H1 (cell line): ENCODE measurements at regions not wholly inside any gene's neighbourhood (a gene's known extent, or its start where the extent isn't known, plus 50 kb on each side); places are given as distances from the start of the nearest gene placed in this dataset.

Experiments
- CTCF ChIA-PET: fragments of 300-600 bp; sonication (Branson Sonifier 250); formaldehyde crosslinking; loops from one replicate; lab custom pipeline; 2021; ENCODE audit not compliant: partially characterized antibody; lab: Charles Lee
- POLR2A ChIA-PET: fragments of 300-600 bp; sonication (Branson Sonifier 250); formaldehyde crosslinking; loops from one replicate; lab custom pipeline; 2021; ENCODE audit warnings: inconsistent platforms; ENCODE audit not compliant: partially characterized antibody; lab: Charles Lee
- DNase-seq, 2 experiments: peaks; one replicate each; pipeline versions ENCODE4 v3.0.0 to v3.0.0-alpha.2; 2010 to 2022; ENCODE audit warnings: low spot score in 2 of 2, low read depth in 1 of 2, mixed read lengths in 1 of 2
- FAIRE-seq: peaks from 2 replicates; lab custom pipeline; 2011; peaks lifted over from hg19 to GRCh38; lab: Jason Lieb, UNC
- H2AFZ ChIP-seq: 2 replicates; pipeline ENCODE4 v1.8.1; 2012; ENCODE audit warnings: low read length, inconsistent platforms
- H2AK5ac ChIP-seq: 2 replicates; pipeline ENCODE4 v1.6.1; 2013; ENCODE audit warnings: low read depth, low read length
- H2BK120ac ChIP-seq: replicated peaks from 2 replicates; pipeline ENCODE3; 2013; ENCODE audit warnings: low read depth, low read length, inconsistent platforms
- H2BK12ac ChIP-seq: 2 replicates; pipeline ENCODE4 v1.6.1; 2013; ENCODE audit warnings: low read depth, low read length
- H2BK15ac ChIP-seq: 2 replicates; pipeline ENCODE4 v1.6.1; 2013; ENCODE audit warnings: low read length
- H2BK20ac ChIP-seq: 2 replicates; pipeline ENCODE4 v1.6.1; 2013; ENCODE audit warnings: low read length
- H2BK5ac ChIP-seq: 2 replicates; pipeline ENCODE4 v1.6.1; 2013; ENCODE audit warnings: low read depth, low read length
- H3K14ac ChIP-seq: 2 replicates; pipeline ENCODE4 v1.6.1; 2013; ENCODE audit warnings: inconsistent platforms; ENCODE audit not compliant: insufficient read length
- H3K18ac ChIP-seq: 2 replicates; pipeline ENCODE4 v1.6.1; 2013; ENCODE audit warnings: low read length; ENCODE audit errors: extremely low read depth
- H3K23ac ChIP-seq: 2 replicates; pipeline ENCODE4 v1.6.1; 2013; ENCODE audit warnings: inconsistent platforms; ENCODE audit not compliant: insufficient read length
- H3K23me2 ChIP-seq: 2 replicates; pipeline ENCODE4 v1.6.1; 2013; ENCODE audit warnings: low read depth, low read length
- H3K27ac ChIP-seq: 2 replicates; pipeline ENCODE4 v1.6.1; 2011; ENCODE audit warnings: low read depth, low read length, inconsistent platforms
- H3K27me3 ChIP-seq, 4 experiments: replicated peaks in 1 of 4; 1 replicate in 1 of 4; 2 replicates in 3 of 4; pipeline versions ENCODE4 v1.6.1 to v1.8.1; 2011 to 2013; ENCODE audit warnings: low read length in 3 of 4, mild to moderate bottlenecking in 3 of 4, inconsistent platforms in 2 of 4, mixed read lengths in 2 of 4, moderate library complexity in 1 of 4; ENCODE audit not compliant: control insufficient read depth in 3 of 4, insufficient read depth in 3 of 4; ENCODE audit errors: extremely low read depth in 1 of 4
- H3K36me3 ChIP-seq, 4 experiments: 2 replicates each; pipeline versions ENCODE4 v1.6.1 to v1.8.1; 2011 to 2013; ENCODE audit warnings: mild to moderate bottlenecking in 4 of 4, low read length in 3 of 4, moderate library complexity in 2 of 4, control low read depth in 1 of 4, inconsistent platforms in 1 of 4; ENCODE audit not compliant: insufficient read depth in 4 of 4, control insufficient read depth in 2 of 4
- H3K4ac ChIP-seq: replicated peaks from 2 replicates; pipeline ENCODE3; 2013; ENCODE audit warnings: low read length, low read depth, mixed read lengths, inconsistent platforms; ENCODE audit not compliant: insufficient read length
- H3K4me1 ChIP-seq, 4 experiments: replicated peaks in 1 of 4; 1 replicate in 1 of 4; 2 replicates in 3 of 4; pipeline versions ENCODE4 v1.6.1 to v1.8.1; 2011 to 2013; ENCODE audit warnings: low read length in 3 of 4, inconsistent platforms in 2 of 4, mixed read lengths in 1 of 4; ENCODE audit not compliant: insufficient read depth in 4 of 4, control insufficient read depth in 3 of 4
- H3K4me2 ChIP-seq, 2 experiments: 2 replicates each; pipeline versions ENCODE4 v1.6.1 to v1.8.1; 2011 to 2013; ENCODE audit warnings: low read depth in 2 of 2, low read length in 2 of 2, control low read depth in 1 of 2, inconsistent platforms in 1 of 2, mild to moderate bottlenecking in 1 of 2; ENCODE audit not compliant: insufficient read depth in 1 of 2
- H3K4me3 ChIP-seq, 4 experiments: fragments of 200-600, 300-600 bp in 1 of 4; sonication (generic), shearing (Covaris generic), sonication (Bioruptor Twin) in 1 of 4; 2 replicates each; pipeline versions ENCODE4 v1.5.1 to v1.8.1; 2011 to 2016; ENCODE audit warnings: low read length in 4 of 4, low read depth in 3 of 4, control low read depth in 2 of 4, inconsistent platforms in 2 of 4, mild to moderate bottlenecking in 2 of 4, mixed read lengths in 1 of 4, moderate library complexity in 1 of 4; ENCODE audit not compliant: insufficient read depth in 2 of 4; ENCODE audit errors: extremely low read depth in 1 of 4
- H3K56ac ChIP-seq: replicated peaks from 2 replicates; pipeline ENCODE3; 2013; ENCODE audit warnings: low read depth, mild to moderate bottlenecking, mixed read lengths, low read length, inconsistent platforms; ENCODE audit not compliant: insufficient read length
- H3K79me1 ChIP-seq: 2 replicates; pipeline ENCODE4 v1.6.1; 2013; ENCODE audit warnings: low read depth, low read length, control low read depth
- H3K79me2 ChIP-seq, 2 experiments: 2 replicates each; pipeline versions ENCODE4 v1.6.1 to v1.8.1; 2012 to 2013; ENCODE audit warnings: low read length in 2 of 2, mild to moderate bottlenecking in 2 of 2, inconsistent platforms in 1 of 2; ENCODE audit not compliant: insufficient read depth in 2 of 2, control insufficient read depth in 1 of 2
- H3K9ac ChIP-seq, 4 experiments: replicated peaks in 1 of 4; 1 replicate in 1 of 4; 2 replicates in 3 of 4; pipeline versions ENCODE4 v1.6.1 to v1.8.1; 2011 to 2013; ENCODE audit warnings: low read depth in 3 of 4, low read length in 3 of 4, control low read depth in 2 of 4, mild to moderate bottlenecking in 2 of 4, moderate library complexity in 2 of 4, inconsistent platforms in 1 of 4; ENCODE audit errors: extremely low read depth in 1 of 4
- H3K9me3 ChIP-seq, 2 experiments: 2 replicates each; pipeline versions ENCODE4 v1.6.1 to v1.8.1; 2012 to 2013; ENCODE audit warnings: mild to moderate bottlenecking in 2 of 2, moderate library complexity in 2 of 2, control low read depth in 1 of 2, inconsistent platforms in 1 of 2, low read depth in 1 of 2, low read length in 1 of 2, mixed read lengths in 1 of 2; ENCODE audit not compliant: insufficient read depth in 2 of 2
- H4K20me1 ChIP-seq, 2 experiments: replicated peaks in 1 of 2; 2 replicates each; pipeline versions ENCODE3 to v1.8.1; 2011 to 2013; ENCODE audit warnings: inconsistent platforms in 2 of 2, low read length in 2 of 2, mild to moderate bottlenecking in 1 of 2; ENCODE audit not compliant: insufficient read depth in 2 of 2, control insufficient read depth in 1 of 2
- H4K5ac ChIP-seq: 2 replicates; pipeline ENCODE4 v1.6.1; 2013; ENCODE audit warnings: low read length, low read depth, mixed read lengths, inconsistent platforms; ENCODE audit not compliant: insufficient read length
- H4K8ac ChIP-seq: 2 replicates; pipeline ENCODE4 v1.8.0; 2013; ENCODE audit warnings: mild to moderate bottlenecking, moderate library complexity, low read length, inconsistent platforms; ENCODE audit not compliant: insufficient read depth; ENCODE audit errors: extremely low read depth
- H4K91ac ChIP-seq: replicated peaks from 2 replicates; pipeline ENCODE3; 2013; ENCODE audit warnings: low read length, mixed read lengths, inconsistent platforms; ENCODE audit not compliant: insufficient read length
- CBX5 ChIP-seq: fragments of 300-800, 300-1000 bp; sonication (generic); IDR thresholded peaks from 2 replicates; pipeline ENCODE4 v1.7.1; 2016; ENCODE audit warnings: antibody characterized with exemption, low read length, low read depth
- MAX ChIP-seq: IDR thresholded peaks from 2 replicates; pipeline ENCODE4 v1.6.1; 2012; ENCODE audit warnings: inconsistent platforms
- RNF2 ChIP-seq: fragments of 200-900, 300-1000 bp; sonication (generic); IDR thresholded peaks from 2 replicates; pipeline ENCODE4 v1.7.1; 2016; ENCODE audit warnings: borderline replicate concordance, low read depth, mild to moderate bottlenecking, antibody characterized with exemption, low read length; ENCODE audit not compliant: poor library complexity, severe bottlenecking; ENCODE audit errors: missing control alignments
- TAF1 ChIP-seq: IDR thresholded peaks from 2 replicates; pipeline ENCODE4 v1.6.1; 2011; ENCODE audit warnings: mild to moderate bottlenecking, low read depth, low read length
- TCF12 ChIP-seq: IDR thresholded peaks from 2 replicates; pipeline ENCODE4 v1.6.1; 2011; ENCODE audit warnings: low read depth, mild to moderate bottlenecking, low read length
- WGBS, 2 experiments: shearing (Covaris generic) in 1 of 2; methylation state at CpG; one replicate each; pipeline versions ENCODE4 v1.1.6 to v1.1.7; 2013 to 2015; ENCODE audit warnings: low lambda C conversion rate in 2 of 2, mixed read lengths in 2 of 2, inconsistent platforms in 1 of 2, low coverage in 1 of 2, missing lambda C conversion rate in 1 of 2; ENCODE audit not compliant: insufficient replicate concordance in 2 of 2, insufficient coverage in 1 of 2, insufficient read length in 1 of 2; ENCODE audit errors: extremely low coverage in 1 of 2, missing lambda C conversion rate in 1 of 2; 5-methylcytosine and 5-hydroxymethylcytosine counted together

- Histone ChIP-seq H4K8ac (no peak overlapping the region), H2BK5ac (no peak overlapping the region), H3K27ac (no peak overlapping the region), H2BK15ac (no peak overlapping the region), H3K79me2 (no peaks in the 10 kb centered on the region), H3K79me1 (no peaks in the 10 kb centered on the region), H3K23me2 (no peaks in the 10 kb centered on the region), H2AK5ac (no peak overlapping the region; the same call in 1 of the 2 replicates), H3K56ac (no peak overlapping the region), H3K14ac (no peak overlapping the region), H3K4me1 (no peaks in the 10 kb centered on the region; a peak in 1 of 7 replicates), H4K20me1 (no peaks in the 10 kb centered on the region), H3K4me2 (no peak overlapping the region), H3K23ac (no peak overlapping the region), H3K9ac (no peak overlapping the region), H3K27me3 (peaks cover 0 to 3% (median 0%) of the 10 kb centered on the region in 4 experiments; a peak in 1 of 7 replicates), H3K36me3 (no peaks in the 10 kb centered on the region), H3K4ac (no peak overlapping the region), H4K5ac (no peak overlapping the region), H3K4me3 (no peak overlapping the region), H2BK12ac (0 out of 2 replicates have a peak overlapping the region, but pooled peaks have one; percentile 9), H4K91ac (no peak overlapping the region), H2BK120ac (no peak overlapping the region), H2BK20ac (peak overlapping the region; percentile 48; the same call in 1 of the 2 replicates), H2AFZ (0 out of 2 replicates have a peak overlapping the region, but pooled peaks have one; percentile 4), H3K9me3 (no peaks in the 10 kb centered on the region), H3K18ac (peak overlapping the region; percentile 43; the same call in 1 of the 2 replicates)
- TF ChIP-seq TCF12 = no peak
- no peak for TF ChIP-seq MAX
- TF ChIP-seq TAF1 = no peak
- TF ChIP-seq CBX5 = no peak
- no peak for TF ChIP-seq RNF2
- DNase-seq (no peak), FAIRE-seq (no peak)
- CTCF ChIA-PET = no interaction called here
- POLR2A ChIA-PET = no interaction called here
- WGBS, 2 experiments = 70% methylated on average over 5 of the region's 5 CpGs; no CpG with 5 or more reads in 1 of the 2 experiments
Measured at GRCh38 chr1:4046836-4047461, 146.9 kb upstream of the C1orf174 start.
